SK-N-SH treated with all-trans-retinoic acid at 6 μM for 48 hours (cell line): ENCODE measurements at regions not wholly inside any gene's neighbourhood (a gene's known extent, or its start where the extent isn't known, plus 50 kb on each side); places are given as distances from the start of the nearest gene placed in this dataset.

ENCODE experiments used
- ARNTL ChIP-seq: fragments of 450-650 bp; formaldehyde crosslinking; IDR thresholded peaks from 2 replicates; pipeline ENCODE4 v1.5.0; 2020; ENCODE audit warnings: low read depth, mild to moderate bottlenecking, moderate library complexity, borderline replicate concordance
- CREB5 ChIP-seq: fragments of 250-450 bp; sonication (Bioruptor Pico); IDR thresholded peaks from 2 replicates; pipeline ENCODE4 v1.5.1; 2020; ENCODE audit warnings: low read depth, mild to moderate bottlenecking, moderate library complexity
- ESRRG ChIP-seq: fragments of 250-450 bp; sonication (Bioruptor Pico); IDR thresholded peaks from 2 replicates; pipeline ENCODE4 v1.6.1; 2021; ENCODE audit warnings: mild to moderate bottlenecking
- ISL1 ChIP-seq: fragments of 250-450 bp; sonication (Bioruptor Pico); IDR thresholded peaks from 2 replicates; pipeline ENCODE4 v2.1.2; 2022; ENCODE audit warnings: mild to moderate bottlenecking, moderate library complexity
- OSR1 ChIP-seq: fragments of 250-450 bp; sonication (Bioruptor Pico); IDR thresholded peaks from 2 replicates; pipeline ENCODE4 v1.8.0; 2022; ENCODE audit warnings: moderate library complexity, mild to moderate bottlenecking, inconsistent platforms
- PATZ1 ChIP-seq: fragments of 250-450 bp; sonication (Bioruptor Pico); IDR thresholded peaks from 2 replicates; pipeline ENCODE4 v1.8.0; 2020; ENCODE audit warnings: mild to moderate bottlenecking, moderate library complexity, borderline replicate concordance
- POU6F1 ChIP-seq: fragments of 250-450 bp; sonication (Bioruptor Pico); IDR thresholded peaks from 2 replicates; pipeline ENCODE4 v1.8.0; 2021; ENCODE audit warnings: low read depth, mild to moderate bottlenecking, moderate library complexity, borderline replicate concordance
- PPARA ChIP-seq: fragments of 250-450 bp; sonication (Bioruptor Pico); IDR thresholded peaks from 2 replicates; pipeline ENCODE4 v1.5.0; 2020; ENCODE audit warnings: mild to moderate bottlenecking, borderline replicate concordance
- RARB ChIP-seq: fragments of 250-450 bp; sonication (Bioruptor Pico); IDR thresholded peaks from 2 replicates; pipeline ENCODE4 v1.8.0; 2021; ENCODE audit warnings: mild to moderate bottlenecking, moderate library complexity
- ZC3H10 ChIP-seq: fragments of 250-450 bp; sonication (Bioruptor Pico); IDR thresholded peaks from 2 replicates; pipeline ENCODE4 v1.5.1; 2021; ENCODE audit warnings: mild to moderate bottlenecking, moderate library complexity
- ZFP30 ChIP-seq: fragments of 450-650 bp; formaldehyde crosslinking; IDR thresholded peaks from 2 replicates; pipeline ENCODE4 v1.5.0; 2022; ENCODE audit warnings: mild to moderate bottlenecking, moderate library complexity
- ZNF565 ChIP-seq: fragments of 450-650 bp; formaldehyde crosslinking; conservative IDR thresholded peaks from 2 replicates; pipeline ENCODE4 v1.5.0; 2020; ENCODE audit warnings: low read depth, mild to moderate bottlenecking, moderate library complexity

- TF ChIP-seq OSR1 (no peak), RARB (CRISPR knock-in tag) (no peak), ZC3H10 (CRISPR knock-in tag) (no peak), ARNTL (no peak), POU6F1 (CRISPR knock-in tag) (no peak), ISL1 (CRISPR knock-in tag) (no peak), PATZ1 (CRISPR knock-in tag) (no peak), ZFP30 (CRISPR knock-in tag) (no peak), ESRRG (CRISPR knock-in tag) (no peak), ZNF565 (CRISPR knock-in tag) (no peak), PPARA (CRISPR knock-in tag) (no peak), CREB5 (CRISPR knock-in tag) (no peak)
Observed at GRCh38 chr21:19684328-19684727, 1280.7 kb upstream of the TMPRSS15 start.
